GM12891 (cell line): ENCODE measurements at regions not wholly inside any gene's neighbourhood (a gene's known extent, or its start where the extent isn't known, plus 50 kb on each side); places are given as distances from the start of the nearest gene placed in this dataset.

Source experiments
- PAX5 ChIP-seq: IDR thresholded peaks from 2 replicates; pipeline ENCODE4 v1.6.1; 2011; ENCODE audit warnings: low read length, moderate library complexity, mild to moderate bottlenecking; ENCODE audit not compliant: insufficient read depth, severe bottlenecking
- POLR2A ChIP-seq: IDR thresholded peaks from 2 replicates; pipeline ENCODE4 v1.6.1; 2011; ENCODE audit warnings: low read depth, low read length, control low read depth
- POLR2AphosphoS5 ChIP-seq: IDR thresholded peaks from 2 replicates; pipeline ENCODE4 v1.6.1; 2011; ENCODE audit warnings: low read depth, low read length, control low read depth
- TAF1 ChIP-seq: IDR thresholded peaks from 2 replicates; pipeline ENCODE4 v1.6.1; 2011; ENCODE audit warnings: low read depth, low read length, control low read depth

DNA sequence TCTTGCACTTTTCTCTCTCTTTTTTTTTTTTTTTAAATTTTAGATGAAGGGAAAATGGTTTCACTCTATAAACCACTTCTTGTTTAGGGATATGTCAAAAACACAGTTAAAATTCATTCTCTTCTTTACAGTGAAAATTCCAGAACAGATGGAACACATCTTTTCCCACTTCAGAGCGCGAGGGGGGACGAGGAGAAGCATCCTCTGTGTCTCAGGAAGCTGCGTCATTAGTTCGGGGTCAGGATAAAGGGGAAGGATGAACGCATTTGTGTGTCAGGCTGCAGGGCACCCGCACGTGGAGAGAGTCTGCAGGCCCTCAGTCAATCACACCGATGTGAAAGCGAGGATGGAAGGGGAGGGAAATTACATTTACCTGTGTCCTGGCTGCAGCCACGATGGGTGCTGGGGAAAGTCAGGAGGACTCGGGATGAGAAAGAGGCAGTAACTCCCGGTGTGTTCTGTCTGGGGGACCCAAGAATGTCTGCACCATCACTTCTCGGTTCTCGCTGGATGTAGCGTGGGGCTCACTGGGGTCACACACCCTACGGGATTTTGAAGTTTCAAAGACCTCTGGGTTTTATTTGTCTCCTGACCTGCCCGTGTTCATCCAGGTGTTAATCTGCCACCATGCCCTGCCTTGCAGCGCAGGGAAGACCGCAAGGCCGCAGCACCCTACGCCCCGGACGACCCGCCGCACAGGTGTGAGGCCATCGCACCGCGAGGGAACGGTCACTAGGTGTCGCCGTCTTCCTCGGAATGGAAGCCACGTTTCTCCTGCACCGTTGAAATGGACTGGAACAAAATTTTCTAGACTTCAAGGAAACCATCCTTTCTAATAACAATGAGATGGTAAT lies 66.7 kb upstream of the PITRM1 start:
- TF ChIP-seq POLR2AphosphoS5 (no peak), PAX5 (no peak), POLR2A (no peak), TAF1 (no peak)
